Ishikawa (cell line): ENCODE measurements at regions not wholly inside any gene's neighbourhood (a gene's known extent, or its start where the extent isn't known, plus 50 kb on each side); places are given as distances from the start of the nearest gene placed in this dataset.

Source experiments
- ZBTB7A ChIP-seq: IDR thresholded peaks from 2 replicates; pipeline ENCODE4 v1.6.1; 2012; ENCODE audit warnings: low read depth
- TF ChIP-seq, protein P1 (sequence below): IDR thresholded peaks from 2 replicates; pipeline ENCODE4 v1.6.1; 2012; ENCODE audit warnings: low read depth, mild to moderate bottlenecking
- TF ChIP-seq, protein P2 (sequence below): IDR thresholded peaks from 2 replicates; pipeline ENCODE4 v1.6.1; 2012

DNA sequence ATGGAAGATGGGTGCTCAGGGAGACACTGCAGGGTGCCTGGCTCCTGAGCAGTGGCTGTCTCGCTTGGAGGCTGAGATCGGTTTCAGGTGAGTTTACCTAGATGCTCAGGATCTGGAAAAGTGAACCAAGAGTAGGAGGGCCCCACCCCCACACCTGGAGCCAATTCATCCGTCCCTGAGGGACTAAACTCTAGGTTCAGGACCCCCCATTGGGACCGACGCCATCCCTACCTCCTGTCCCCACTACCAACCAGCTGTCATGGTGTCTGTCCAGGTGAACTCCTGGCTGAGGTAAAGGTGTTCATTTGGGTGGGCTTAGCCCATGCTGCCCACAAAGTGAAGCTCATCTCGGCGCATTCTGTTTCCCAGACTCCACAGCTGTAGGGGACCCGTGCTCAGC, 174.6 kb upstream of the PLPP4 start:
- TF ChIP-seq, protein P1, sequence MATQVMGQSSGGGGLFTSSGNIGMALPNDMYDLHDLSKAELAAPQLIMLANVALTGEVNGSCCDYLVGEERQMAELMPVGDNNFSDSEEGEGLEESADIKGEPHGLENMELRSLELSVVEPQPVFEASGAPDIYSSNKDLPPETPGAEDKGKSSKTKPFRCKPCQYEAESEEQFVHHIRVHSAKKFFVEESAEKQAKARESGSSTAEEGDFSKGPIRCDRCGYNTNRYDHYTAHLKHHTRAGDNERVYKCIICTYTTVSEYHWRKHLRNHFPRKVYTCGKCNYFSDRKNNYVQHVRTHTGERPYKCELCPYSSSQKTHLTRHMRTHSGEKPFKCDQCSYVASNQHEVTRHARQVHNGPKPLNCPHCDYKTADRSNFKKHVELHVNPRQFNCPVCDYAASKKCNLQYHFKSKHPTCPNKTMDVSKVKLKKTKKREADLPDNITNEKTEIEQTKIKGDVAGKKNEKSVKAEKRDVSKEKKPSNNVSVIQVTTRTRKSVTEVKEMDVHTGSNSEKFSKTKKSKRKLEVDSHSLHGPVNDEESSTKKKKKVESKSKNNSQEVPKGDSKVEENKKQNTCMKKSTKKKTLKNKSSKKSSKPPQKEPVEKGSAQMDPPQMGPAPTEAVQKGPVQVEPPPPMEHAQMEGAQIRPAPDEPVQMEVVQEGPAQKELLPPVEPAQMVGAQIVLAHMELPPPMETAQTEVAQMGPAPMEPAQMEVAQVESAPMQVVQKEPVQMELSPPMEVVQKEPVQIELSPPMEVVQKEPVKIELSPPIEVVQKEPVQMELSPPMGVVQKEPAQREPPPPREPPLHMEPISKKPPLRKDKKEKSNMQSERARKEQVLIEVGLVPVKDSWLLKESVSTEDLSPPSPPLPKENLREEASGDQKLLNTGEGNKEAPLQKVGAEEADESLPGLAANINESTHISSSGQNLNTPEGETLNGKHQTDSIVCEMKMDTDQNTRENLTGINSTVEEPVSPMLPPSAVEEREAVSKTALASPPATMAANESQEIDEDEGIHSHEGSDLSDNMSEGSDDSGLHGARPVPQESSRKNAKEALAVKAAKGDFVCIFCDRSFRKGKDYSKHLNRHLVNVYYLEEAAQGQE, result no peak
- TF ChIP-seq, protein P2, sequence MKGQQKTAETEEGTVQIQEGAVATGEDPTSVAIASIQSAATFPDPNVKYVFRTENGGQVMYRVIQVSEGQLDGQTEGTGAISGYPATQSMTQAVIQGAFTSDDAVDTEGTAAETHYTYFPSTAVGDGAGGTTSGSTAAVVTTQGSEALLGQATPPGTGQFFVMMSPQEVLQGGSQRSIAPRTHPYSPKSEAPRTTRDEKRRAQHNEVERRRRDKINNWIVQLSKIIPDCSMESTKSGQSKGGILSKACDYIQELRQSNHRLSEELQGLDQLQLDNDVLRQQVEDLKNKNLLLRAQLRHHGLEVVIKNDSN, result no peak
- no peak for TF ChIP-seq ZBTB7A
